Fibroblast of the aortic adventitia (primary cell): ENCODE measurements at regions not wholly inside any gene's neighbourhood (a gene's known extent, or its start where the extent isn't known, plus 50 kb on each side); places are given as distances from the start of the nearest gene placed in this dataset.

ENCODE experiments used
- DNase-seq: peaks from one replicate; pipeline ENCODE4 v3.0.0-alpha.2; 2010; ENCODE audit warnings: low read depth
- H3K4me3 ChIP-seq: 2 replicates; pipeline ENCODE4 v1.5.1; 2011; ENCODE audit warnings: low read depth, mild to moderate bottlenecking, control low read depth, low read length, moderate library complexity
- CTCF ChIP-seq: IDR thresholded peaks from 2 replicates; pipeline ENCODE4 v1.5.1; 2011; ENCODE audit warnings: mild to moderate bottlenecking, low read length, control low read depth, inconsistent platforms; ENCODE audit not compliant: insufficient read depth

GRCh38 chr2:67516362-67516761 lies 119.2 kb downstream of the ETAA1 start:
- DNase-seq: no peak
- H3K4me3 ChIP-seq: no peak overlapping the region
- TF ChIP-seq CTCF: no peak

GRCh38 chr2:67516899-67517530 lies 119.9 kb downstream of the ETAA1 start:
- TF ChIP-seq CTCF: no peak
- H3K4me3 ChIP-seq: no peak overlapping the region
- peak; percentile 96 for DNase-seq

- no peak for DNase-seq
- TF ChIP-seq CTCF: no peak
- H3K4me3 ChIP-seq: no peak overlapping the region
Measured at GRCh38 chr2:67522148-67522547, 125.0 kb downstream of the ETAA1 start.

- TF ChIP-seq CTCF: no peak
Measured at GRCh38 chr2:67524213-67524612, 127.1 kb downstream of the ETAA1 start.

GRCh38 chr2:67524777-67525176 lies 127.6 kb downstream of the ETAA1 start:
- no peak overlapping the region for H3K4me3 ChIP-seq
- no peak for DNase-seq
- no peak for TF ChIP-seq CTCF

More at GRCh38 chr2:67524213-67524612, 127.1 kb downstream of the ETAA1 start:
- no peak for DNase-seq
- H3K4me3 ChIP-seq: no peak overlapping the region

DNA sequence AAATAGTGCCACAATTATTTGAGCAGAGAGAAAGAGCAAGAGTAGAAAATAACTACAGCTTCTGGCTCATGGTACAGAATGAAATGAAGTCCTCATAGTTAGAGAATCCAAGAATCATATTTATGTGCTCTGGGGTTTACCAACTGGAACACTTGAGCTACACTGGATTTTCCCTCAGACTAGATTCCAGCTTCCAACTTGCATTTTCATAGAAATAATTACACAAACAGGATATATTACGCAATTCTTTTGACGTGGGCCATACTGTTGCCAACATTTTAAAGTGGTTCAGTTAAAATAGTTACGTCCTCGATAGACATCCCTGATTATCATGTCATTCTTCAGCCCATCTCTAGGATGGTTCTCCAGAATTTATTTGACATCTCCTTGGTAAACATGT lies 129.2 kb downstream of the ETAA1 start:
- DNase-seq: peak; percentile 88
- no peak for TF ChIP-seq CTCF
- H3K4me3 ChIP-seq: no peak overlapping the region

- DNase-seq: no peak
- H3K4me3 ChIP-seq: no peak overlapping the region
- TF ChIP-seq CTCF: no peak
Measured at GRCh38 chr2:67528320-67528719, 131.2 kb downstream of the ETAA1 start.
